DMS53 (cell line): ENCODE measurements at regions not wholly inside any gene's neighbourhood (a gene's known extent, or its start where the extent isn't known, plus 50 kb on each side); places are given as distances from the start of the nearest gene placed in this dataset.

Source experiments
- DNase-seq: peaks from one replicate; lab custom pipeline; 2025; lab: John Stamatoyannopoulos, UW

GRCh38 chr15:97171556-97171955 is 788.9 kb upstream of the ARRDC4 start:
- no peak for DNase-seq

GRCh38 chr15:97174886-97175540 is 785.5 kb upstream of the ARRDC4 start:
- DNase-seq = no peak

DNA sequence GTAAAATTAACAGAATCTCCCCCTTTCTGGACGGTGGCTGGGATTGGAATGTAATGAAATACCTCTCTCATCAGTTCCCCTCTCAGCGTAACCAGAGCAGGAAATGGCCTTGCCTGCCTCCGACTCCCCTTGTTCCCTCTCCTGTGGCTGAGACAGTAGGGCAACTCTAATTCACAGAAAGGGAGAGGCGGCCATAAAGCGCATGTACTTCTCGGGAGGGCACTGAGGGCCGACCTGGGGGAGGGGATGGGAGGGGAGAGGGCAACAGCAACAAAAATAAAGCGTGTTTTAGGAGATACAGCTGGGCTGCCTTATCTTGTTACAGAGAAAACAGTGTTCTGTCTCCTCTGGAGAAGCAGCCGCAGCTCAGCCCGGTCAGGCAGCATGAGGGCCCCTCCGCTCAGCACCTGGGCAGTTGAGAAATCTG is 783.3 kb upstream of the ARRDC4 start:
- DNase-seq = no peak

DNA sequence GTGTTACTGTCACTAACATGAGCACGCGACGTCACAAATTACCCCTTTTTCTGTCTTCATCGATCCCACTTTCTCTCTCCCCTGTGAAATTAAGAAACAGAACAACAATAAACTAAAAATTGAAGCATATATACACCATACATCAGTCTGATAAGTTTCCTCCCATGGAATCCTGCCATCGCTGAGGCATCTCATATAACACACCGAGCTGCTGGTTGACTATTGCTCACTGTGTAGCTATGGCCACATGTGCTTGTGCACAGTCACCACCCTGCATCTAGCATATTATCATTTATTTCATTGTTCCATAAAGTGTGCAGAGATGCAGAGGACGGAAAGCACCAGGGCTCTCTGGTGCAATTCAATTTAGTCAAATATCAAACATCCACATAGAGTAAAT is 777.9 kb upstream of the ARRDC4 start:
- no peak for DNase-seq

DNA sequence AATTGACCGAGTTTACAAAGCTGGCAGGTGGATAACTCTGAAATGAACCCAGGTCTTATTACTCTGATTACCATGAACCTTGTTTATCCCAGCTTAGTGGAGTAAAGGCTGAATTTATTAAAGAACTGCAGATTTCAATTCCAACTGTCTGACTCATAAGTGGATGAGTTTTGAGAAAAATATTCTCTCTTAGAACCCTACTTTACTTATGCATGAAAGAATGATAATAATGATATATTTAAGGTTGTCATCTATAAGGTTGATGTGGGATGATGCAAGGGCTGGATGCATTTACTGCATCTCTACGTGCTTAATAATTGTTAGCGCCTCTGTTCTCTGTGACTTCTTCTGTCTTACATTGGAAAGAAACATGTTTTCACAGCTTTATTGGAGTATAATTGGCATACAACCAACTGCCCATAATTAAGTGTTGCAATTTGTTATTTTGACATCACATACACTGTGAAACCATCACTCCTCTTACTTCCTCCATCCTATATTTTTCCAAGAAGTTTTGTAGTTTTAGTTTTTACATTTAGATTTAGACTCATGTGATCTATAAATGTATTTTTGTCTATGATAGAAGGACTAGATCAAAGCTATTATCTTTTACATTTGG is 771.2 kb upstream of the ARRDC4 start:
- no peak for DNase-seq

GRCh38 chr15:97194750-97195149 is 765.8 kb upstream of the ARRDC4 start:
- DNase-seq = no peak

DNA sequence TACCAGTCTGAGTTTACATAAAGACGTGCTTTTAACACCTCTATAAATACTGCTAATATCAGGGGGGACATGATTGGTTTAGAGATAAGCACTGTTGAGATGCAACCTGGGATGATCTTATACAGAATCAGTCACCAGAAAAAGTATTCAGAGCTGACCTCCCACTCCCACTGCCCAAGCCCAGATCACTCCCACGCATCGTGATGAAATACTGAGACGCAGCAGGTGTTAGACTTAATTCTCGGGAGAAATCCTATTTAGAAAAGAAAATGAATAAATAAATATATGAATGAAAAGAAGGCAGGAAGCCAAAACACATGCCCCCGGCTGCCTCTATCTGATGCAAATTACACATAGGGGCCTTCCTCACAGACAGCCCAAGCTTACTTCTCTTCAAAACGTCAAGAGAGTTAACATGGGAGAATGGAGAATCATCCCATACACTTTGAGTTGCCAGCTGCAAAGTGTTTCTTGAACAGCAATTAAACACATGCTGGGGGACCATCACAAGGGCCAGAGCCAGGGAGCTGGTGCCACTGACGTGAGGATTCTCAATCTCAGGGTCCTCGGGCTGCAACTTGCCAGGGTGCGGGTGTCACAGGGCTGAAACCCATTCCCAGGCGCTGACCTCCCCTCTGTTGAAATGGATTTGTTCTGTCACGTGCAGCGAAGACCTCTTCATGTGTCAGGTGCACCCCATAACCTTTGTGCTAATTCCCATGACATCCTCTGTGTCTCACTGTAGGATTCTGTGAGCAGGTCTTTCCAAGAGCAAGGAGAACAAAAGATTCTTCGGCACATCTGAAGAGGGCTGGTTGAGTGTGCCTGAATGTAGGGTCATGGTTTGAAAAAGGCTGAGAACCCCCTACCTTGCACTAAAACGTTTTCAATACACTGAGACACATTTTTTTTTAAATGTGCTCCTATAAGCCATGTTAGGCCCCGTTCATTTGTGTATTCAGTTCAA is 764.2 kb upstream of the ARRDC4 start:
- DNase-seq = no peak

GRCh38 chr15:97199393-97200051 is 761.0 kb upstream of the ARRDC4 start:
- DNase-seq = no peak

GRCh38 chr15:97200161-97200560 is 760.3 kb upstream of the ARRDC4 start:
- no peak for DNase-seq

- DNase-seq = no peak
These were observed 750.2 kb upstream of the ARRDC4 start for GRCh38 chr15:97210277-97210676.

DNA sequence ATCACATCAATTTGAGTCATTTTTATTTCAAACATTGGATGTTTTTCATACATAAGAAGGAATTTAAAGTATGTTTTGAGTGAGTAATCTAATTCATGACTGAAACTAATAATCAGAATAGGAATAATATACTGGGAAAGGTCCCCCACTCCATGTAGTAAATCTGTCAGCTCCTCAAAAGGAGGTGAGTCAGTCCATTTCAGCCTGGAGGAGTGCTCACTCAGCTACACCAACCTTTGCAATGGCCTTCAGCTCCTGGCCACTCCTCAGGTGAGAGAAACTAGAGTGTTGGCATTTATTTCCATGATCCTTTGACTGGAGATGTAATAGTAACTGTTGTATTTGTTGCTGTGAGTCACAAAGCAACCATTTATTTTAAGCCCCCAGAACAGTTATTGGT is 744.9 kb upstream of the ARRDC4 start:
- no peak for DNase-seq

- DNase-seq = no peak
These were observed 736.3 kb upstream of the ARRDC4 start for GRCh38 chr15:97224191-97224641.

DNA sequence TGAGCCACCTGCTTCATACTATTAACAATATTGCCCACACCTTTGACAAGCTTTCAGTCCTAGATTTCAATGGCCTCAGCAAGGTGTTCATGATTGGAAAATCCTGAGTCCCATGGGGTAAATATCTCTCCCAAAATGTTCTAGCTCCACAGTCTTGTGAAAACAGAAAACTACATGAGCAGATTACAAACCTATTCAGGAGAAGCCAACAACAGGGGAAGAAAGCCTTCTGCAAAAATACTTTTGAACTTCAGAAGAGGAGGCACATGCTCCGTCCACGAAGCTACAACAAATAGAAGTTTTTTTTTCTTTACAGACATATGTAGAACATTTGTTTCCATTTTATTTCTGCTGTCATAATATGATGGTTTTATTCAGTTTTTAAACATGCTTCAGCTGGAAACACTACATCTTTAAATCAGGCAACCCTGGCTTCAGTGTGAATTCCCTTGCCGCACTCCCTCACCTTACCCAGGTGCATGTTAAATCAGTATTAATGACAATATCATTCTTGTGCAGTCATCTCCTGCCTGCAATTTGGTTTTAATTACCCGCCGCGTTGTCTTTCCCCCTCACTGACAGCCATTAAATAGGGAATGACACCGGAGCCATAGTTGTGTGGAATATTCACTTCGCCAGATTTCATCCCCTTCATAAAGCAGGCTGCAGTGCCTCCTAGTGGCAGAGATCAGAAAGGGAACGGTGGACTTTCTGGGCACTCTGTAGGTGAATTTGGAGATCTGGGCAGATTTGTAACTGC is 725.5 kb upstream of the ARRDC4 start:
- DNase-seq = peak; percentile 39

DNA sequence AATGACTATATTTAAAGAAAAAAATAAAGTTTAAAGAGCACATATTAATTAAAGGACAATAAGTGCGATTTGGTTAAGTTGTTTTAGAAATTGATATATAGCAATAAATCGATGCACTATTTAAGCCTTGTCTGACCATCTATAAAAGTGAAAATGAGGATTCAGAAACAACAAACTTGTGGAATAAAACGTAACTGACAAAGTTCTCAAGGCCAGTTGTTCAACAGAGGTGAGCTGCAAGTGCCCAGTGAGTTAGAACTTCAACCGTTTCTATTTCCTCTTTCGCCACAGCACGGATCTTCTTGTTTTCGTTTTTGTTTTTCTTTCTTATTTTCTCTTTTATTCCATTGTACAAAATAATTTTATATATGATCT is 724.9 kb upstream of the ARRDC4 start:
- DNase-seq = no peak

- no peak for DNase-seq
These were observed 724.4 kb upstream of the ARRDC4 start for GRCh38 chr15:97236140-97236539.

DNA sequence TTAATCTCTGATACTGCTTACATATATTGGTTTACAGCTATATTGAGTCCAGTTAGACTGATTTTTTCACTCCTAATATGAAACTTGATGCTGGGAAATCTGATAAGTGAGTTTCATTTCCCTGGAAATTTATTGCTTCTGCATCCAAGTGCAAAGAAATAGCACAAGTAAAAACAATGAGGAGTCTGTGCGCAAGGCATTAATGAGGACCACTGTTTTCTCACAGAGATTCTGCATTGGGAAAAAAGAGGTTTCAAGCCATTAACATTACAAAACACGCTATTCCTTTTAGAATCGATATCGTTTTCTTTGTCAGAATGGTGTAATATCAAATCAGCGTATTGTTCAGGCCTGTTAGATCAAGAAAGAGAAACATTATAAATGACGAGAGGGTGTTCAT is 723.3 kb upstream of the ARRDC4 start:
- no peak for DNase-seq

- DNase-seq = no peak
These were observed 712.1 kb upstream of the ARRDC4 start for GRCh38 chr15:97248376-97248775.

DNA sequence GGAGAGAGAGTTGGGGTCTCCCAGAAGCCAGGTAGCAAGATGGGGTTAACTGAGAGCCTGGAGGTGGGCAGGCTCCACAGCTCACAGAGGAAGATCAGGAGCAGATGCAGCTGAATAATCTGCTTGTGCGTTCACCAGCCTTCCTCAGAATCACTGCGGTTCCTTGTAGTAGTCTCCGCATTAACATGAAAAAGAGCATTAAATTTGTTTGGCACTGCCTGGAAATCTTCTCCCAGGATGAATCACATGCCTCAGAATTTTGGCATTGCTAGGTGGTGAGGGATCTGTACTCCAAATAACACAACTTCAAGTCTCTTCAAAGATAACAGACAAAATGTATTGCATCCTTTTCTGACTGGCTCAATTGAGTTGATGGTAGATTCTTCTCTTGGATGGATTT is 700.6 kb upstream of the ARRDC4 start:
- no peak for DNase-seq

DNA sequence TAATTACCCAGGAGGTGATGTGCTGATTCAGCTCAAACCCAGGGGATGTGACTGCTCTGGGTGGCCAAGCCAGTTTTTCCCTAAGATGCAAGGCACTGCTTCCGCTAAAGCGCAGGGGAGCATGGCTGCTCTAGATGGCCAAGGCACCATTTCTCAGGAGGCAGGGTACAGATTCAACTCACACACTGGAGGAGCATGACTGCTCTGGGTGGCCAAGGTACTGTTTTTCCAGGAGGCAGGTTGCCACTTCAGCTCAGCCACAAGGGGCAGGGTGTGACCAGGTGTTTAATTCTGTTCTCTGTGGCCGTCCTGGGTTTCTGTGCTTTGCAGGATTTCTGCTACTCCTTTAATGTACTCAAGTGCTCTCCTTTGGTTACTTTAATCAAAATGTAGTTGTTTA is 659.3 kb upstream of the ARRDC4 start:
- no peak for DNase-seq

GRCh38 chr15:97316362-97316761 is 644.1 kb upstream of the ARRDC4 start:
- no peak for DNase-seq

GRCh38 chr15:97317163-97317562 is 643.3 kb upstream of the ARRDC4 start:
- DNase-seq = no peak

GRCh38 chr15:97319291-97319690 is 641.2 kb upstream of the ARRDC4 start:
- DNase-seq = no peak
